ENCODE measurements at regions not wholly inside any gene's neighbourhood (a gene's known extent, or its start where the extent isn't known, plus 50 kb on each side); places are given as distances from the start of the nearest gene placed in this dataset.

- Histone ChIP-seq H3K79me2 (ENCODE audit: control insufficient read depth, insufficient read depth, low read length) (no peaks in the 10 kb centered on the region), H3K9ac (ENCODE audit: insufficient read depth, low read length) (no peak overlapping the region), H2AFZ (ENCODE audit: low read length) (no peak overlapping the region), H3K9me3 (ENCODE audit: control insufficient read depth, insufficient read depth, low read depth, low read length) (no peaks in the 10 kb centered on the region), H3K4me3 (replicated peaks in 1 of 4; ENCODE audit: control extremely low read depth in 1 of 4, insufficient read depth in 1 of 4, low read depth in 3 of 4, low read length in 4 of 4) (no peak overlapping the region), H3K4me1 (ENCODE audit: control insufficient read depth, extremely low read depth, insufficient read depth, low read length) (no peaks in the 10 kb centered on the region), H3K27ac (ENCODE audit: insufficient read depth, low read length) (no peak overlapping the region), H3K27me3 (ENCODE audit: control insufficient read depth, insufficient read depth, low read length) (no peaks in the 10 kb centered on the region), H4K20me1 (ENCODE audit: control insufficient read depth, extremely low read depth, insufficient read depth, low read length) (no peaks in the 10 kb centered on the region), H3K4me2 (ENCODE audit: extremely low read depth, insufficient read depth, low read length) (no peak overlapping the region), H3K36me3 (ENCODE audit: control insufficient read depth, insufficient read depth, low read length) (no peaks in the 10 kb centered on the region)
- TF ChIP-seq CTCF (conservative IDR thresholded peaks at IDR 0.05 in 1 of 2, IDR thresholded peaks at IDR 0.05 in 1 of 2; ENCODE audit: low read depth in 1 of 2, low read length in 2 of 2), result no peak
- TF ChIP-seq EZH2 (IDR thresholded peaks at IDR 0.05; ENCODE audit: low read length, missing control alignments), result no peak
- DNase-seq (ENCODE audit: low read depth in 2 of 2), result peak in 1 of 2 donors; percentile 3
Measured at GRCh38 chr3:159080821-159081220, 279.0 kb downstream of the MFSD1 start.

- H3K27me3 ChIP-seq (ENCODE audit: control insufficient read depth, insufficient read depth, low read length), result no peaks in the 10 kb centered on the region
- no peak for TF ChIP-seq EZH2 (IDR thresholded peaks at IDR 0.05; ENCODE audit: low read length, missing control alignments)
- no peak overlapping the region for H3K27ac ChIP-seq (ENCODE audit: insufficient read depth, low read length)
- H3K79me2 ChIP-seq (ENCODE audit: control insufficient read depth, insufficient read depth, low read length), result no peaks in the 10 kb centered on the region
- no peak overlapping the region for H3K4me2 ChIP-seq (ENCODE audit: extremely low read depth, insufficient read depth, low read length)
- DNase-seq (ENCODE audit: low read depth in 2 of 2), result peak in 1 of 2 donors; percentile 88
- H3K4me1 ChIP-seq (ENCODE audit: control insufficient read depth, extremely low read depth, insufficient read depth, low read length), result no peaks in the 10 kb centered on the region
- no peaks in the 10 kb centered on the region for H3K36me3 ChIP-seq (ENCODE audit: control insufficient read depth, insufficient read depth, low read length)
- no peak overlapping the region for H3K4me3 ChIP-seq (replicated peaks in 1 of 4; ENCODE audit: control extremely low read depth in 1 of 4, insufficient read depth in 1 of 4, low read depth in 3 of 4, low read length in 4 of 4)
- no peak overlapping the region for H3K9ac ChIP-seq (ENCODE audit: insufficient read depth, low read length)
- no peak overlapping the region for H2AFZ ChIP-seq (ENCODE audit: low read length)
- H3K9me3 ChIP-seq (ENCODE audit: control insufficient read depth, insufficient read depth, low read depth, low read length), result no peaks in the 10 kb centered on the region
- no peaks in the 10 kb centered on the region for H4K20me1 ChIP-seq (ENCODE audit: control insufficient read depth, extremely low read depth, insufficient read depth, low read length)
Measured at GRCh38 chr3:159082519-159082918, 280.7 kb downstream of the MFSD1 start.

- Histone ChIP-seq H3K9ac (ENCODE audit: insufficient read depth, low read length) (no peak overlapping the region), H3K79me2 (ENCODE audit: control insufficient read depth, insufficient read depth, low read length) (no peaks in the 10 kb centered on the region), H2AFZ (ENCODE audit: low read length) (no peak overlapping the region), H3K27ac (ENCODE audit: insufficient read depth, low read length) (no peak overlapping the region), H3K4me2 (ENCODE audit: extremely low read depth, insufficient read depth, low read length) (no peak overlapping the region), H3K4me3 (replicated peaks in 1 of 4; ENCODE audit: control extremely low read depth in 1 of 4, insufficient read depth in 1 of 4, low read depth in 3 of 4, low read length in 4 of 4) (no peak overlapping the region), H4K20me1 (ENCODE audit: control insufficient read depth, extremely low read depth, insufficient read depth, low read length) (no peaks in the 10 kb centered on the region), H3K9me3 (ENCODE audit: control insufficient read depth, insufficient read depth, low read depth, low read length) (no peaks in the 10 kb centered on the region), H3K27me3 (ENCODE audit: control insufficient read depth, insufficient read depth, low read length) (no peaks in the 10 kb centered on the region), H3K4me1 (ENCODE audit: control insufficient read depth, extremely low read depth, insufficient read depth, low read length) (no peaks in the 10 kb centered on the region), H3K36me3 (ENCODE audit: control insufficient read depth, insufficient read depth, low read length) (no peaks in the 10 kb centered on the region)
- no peak for DNase-seq (ENCODE audit: low read depth in 2 of 2)
- TF ChIP-seq EZH2 (IDR thresholded peaks at IDR 0.05; ENCODE audit: low read length, missing control alignments) (no peak), CTCF (conservative IDR thresholded peaks at IDR 0.05 in 1 of 2, IDR thresholded peaks at IDR 0.05 in 1 of 2; ENCODE audit: low read depth in 1 of 2, low read length in 2 of 2) (peak in 1 of 2 donors; percentile 18)
Measured at GRCh38 chr3:159091936-159092335, 290.1 kb downstream of the MFSD1 start.
